A549 (cell line): ENCODE measurements at regions not wholly inside any gene's neighbourhood (a gene's known extent, or its start where the extent isn't known, plus 50 kb on each side); places are given as distances from the start of the nearest gene placed in this dataset.

Source experiments
- CTCF ChIP-seq: fragments of >200 bp; sonication (Bioruptor Twin); formaldehyde crosslinking; IDR thresholded peaks from 3 replicates; pipeline ENCODE4 v1.5.1; 2016
- EHF ChIP-seq: fragments of 250-450 bp; sonication (Bioruptor Pico); IDR thresholded peaks from 2 replicates; pipeline ENCODE4 v1.5.0; 2020; ENCODE audit warnings: mild to moderate bottlenecking
- EP300 ChIP-seq, 2 experiments: fragments of >200 bp; sonication (Bioruptor Twin); formaldehyde crosslinking; IDR thresholded peaks; 2 replicates in 1 of 2; 3 replicates in 1 of 2; pipeline ENCODE4 v1.6.1; 2016 to 2017
- HMGXB4 ChIP-seq: fragments of 250-450 bp; sonication (Bioruptor Pico); IDR thresholded peaks from 2 replicates; pipeline ENCODE4 v1.5.0; 2021; ENCODE audit warnings: mild to moderate bottlenecking, moderate library complexity, borderline replicate concordance
- PBX3 ChIP-seq: IDR thresholded peaks from 2 replicates; pipeline ENCODE4 v1.6.1; 2012
- POLR2A ChIP-seq: IDR thresholded peaks from 2 replicates; pipeline ENCODE4 v1.6.1; 2012; ENCODE audit warnings: mild to moderate bottlenecking, low read length
- RAD21 ChIP-seq, 2 experiments: fragments of >200 bp in 1 of 2; sonication (Bioruptor Twin) in 1 of 2; formaldehyde crosslinking in 1 of 2; IDR thresholded peaks in 1 of 2; conservative IDR thresholded peaks in 1 of 2; 2 replicates in 1 of 2; 3 replicates in 1 of 2; pipeline ENCODE4 v1.6.1; 2012 to 2018; ENCODE audit warnings: inconsistent platforms in 1 of 2
- RARB ChIP-seq: fragments of 250-450 bp; sonication (Bioruptor Pico); IDR thresholded peaks from 2 replicates; pipeline ENCODE4 v1.8.0; 2021; ENCODE audit warnings: mild to moderate bottlenecking, moderate library complexity
- REST ChIP-seq: fragments of 200-600 bp; sonication (generic); IDR thresholded peaks from 2 replicates; pipeline ENCODE4 v1.6.1; 2016; ENCODE audit warnings: antibody characterized with exemption, mild to moderate bottlenecking, moderate library complexity
- TFCP2L1 ChIP-seq: fragments of 250-450 bp; sonication (Bioruptor Pico); IDR thresholded peaks from 2 replicates; pipeline ENCODE4 v1.5.0; 2021; ENCODE audit warnings: mild to moderate bottlenecking
- ZFP36 ChIP-seq: fragments of 450-650 bp; IDR thresholded peaks from 2 replicates; pipeline ENCODE4 v1.6.1; 2014; ENCODE audit warnings: borderline replicate concordance; ENCODE audit not compliant: partially characterized antibody
- ZSCAN20 ChIP-seq: fragments of 250-450 bp; sonication (Bioruptor Pico); IDR thresholded peaks from 2 replicates; pipeline ENCODE4 v1.8.0; 2022; ENCODE audit warnings: mild to moderate bottlenecking, moderate library complexity
- TF ChIP-seq, protein P1 (sequence below): IDR thresholded peaks from 2 replicates; pipeline ENCODE4 v1.6.1; 2012; ENCODE audit warnings: low read depth, borderline replicate concordance

DNA sequence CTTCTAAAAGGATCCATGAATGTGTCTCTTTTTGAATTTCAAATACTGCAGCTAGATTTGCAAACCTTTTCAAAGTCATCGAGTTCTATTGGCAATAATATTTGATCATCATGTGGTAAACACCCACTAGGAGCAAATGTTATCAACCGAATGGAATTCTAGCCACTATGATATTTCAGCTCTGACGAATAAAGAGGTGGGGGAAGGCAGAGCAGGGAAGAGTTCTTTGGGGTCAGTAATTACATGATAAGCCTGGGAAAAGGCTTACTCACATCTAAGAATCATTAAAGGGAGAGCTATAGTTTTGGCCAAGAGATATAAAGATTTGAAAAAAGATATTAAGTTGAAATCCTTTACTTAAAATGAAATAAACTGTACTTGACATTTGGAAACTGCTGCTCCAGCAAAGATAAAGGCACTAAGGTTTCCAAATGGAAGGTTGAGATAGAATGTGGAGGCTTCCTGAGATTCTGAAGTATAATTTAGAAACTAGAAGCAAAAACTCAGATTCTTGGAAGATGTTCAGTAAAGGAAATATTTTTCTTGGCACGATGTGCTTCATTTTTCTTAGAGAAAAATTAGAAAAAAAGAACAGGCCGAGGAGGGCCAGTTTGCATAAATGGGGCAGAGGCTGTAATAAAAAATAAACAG is 104.7 kb upstream of the ARHGAP28 start:
- TF ChIP-seq EHF (CRISPR knock-in tag) (no peak), CTCF (no peak), POLR2A (no peak), REST (no peak), PBX3 (no peak), TFCP2L1 (no peak), HMGXB4 (CRISPR knock-in tag) (no peak), EP300 (IDR thresholded peaks at IDR 0.05) (no peak), RAD21 (conservative IDR thresholded peaks at IDR 0.05 in 1 of 2, IDR thresholded peaks at IDR 0.05 in 1 of 2) (no peak), RARB (CRISPR knock-in tag) (no peak), ZSCAN20 (CRISPR knock-in tag) (no peak), ZFP36 (no peak)
- TF ChIP-seq, protein P1, sequence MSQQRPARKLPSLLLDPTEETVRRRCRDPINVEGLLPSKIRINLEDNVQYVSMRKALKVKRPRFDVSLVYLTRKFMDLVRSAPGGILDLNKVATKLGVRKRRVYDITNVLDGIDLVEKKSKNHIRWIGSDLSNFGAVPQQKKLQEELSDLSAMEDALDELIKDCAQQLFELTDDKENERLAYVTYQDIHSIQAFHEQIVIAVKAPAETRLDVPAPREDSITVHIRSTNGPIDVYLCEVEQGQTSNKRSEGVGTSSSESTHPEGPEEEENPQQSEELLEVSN: no peak
